ENCODE measurements at regions not wholly inside any gene's neighbourhood (a gene's known extent, or its start where the extent isn't known, plus 50 kb on each side); places are given as distances from the start of the nearest gene placed in this dataset.
"Not testable (repeated sequence)": the region's sequence is repeated elsewhere in the genome, so short reads cannot be mapped to it uniquely, and the experiment has no call there.

GRCh38 chr4:10821826-10822225 is 137.3 kb upstream of the CLNK start:
- Histone ChIP-seq H3K4me3 (no peak overlapping the region), H3K36me3 (no peaks in the 10 kb centered on the region), H3K27me3 (no peaks in the 10 kb centered on the region), H3K9me3 (no peaks in the 10 kb centered on the region)
- DNase-seq: no peak

- H3K27me3 ChIP-seq: no peaks in the 10 kb centered on the region
- no peaks in the 10 kb centered on the region for H3K9me3 ChIP-seq
- H3K4me3 ChIP-seq: no peak overlapping the region
- H3K36me3 ChIP-seq: no peaks in the 10 kb centered on the region
- no peak for DNase-seq
These were observed 132.0 kb upstream of the CLNK start for GRCh38 chr4:10816571-10816970.

DNA sequence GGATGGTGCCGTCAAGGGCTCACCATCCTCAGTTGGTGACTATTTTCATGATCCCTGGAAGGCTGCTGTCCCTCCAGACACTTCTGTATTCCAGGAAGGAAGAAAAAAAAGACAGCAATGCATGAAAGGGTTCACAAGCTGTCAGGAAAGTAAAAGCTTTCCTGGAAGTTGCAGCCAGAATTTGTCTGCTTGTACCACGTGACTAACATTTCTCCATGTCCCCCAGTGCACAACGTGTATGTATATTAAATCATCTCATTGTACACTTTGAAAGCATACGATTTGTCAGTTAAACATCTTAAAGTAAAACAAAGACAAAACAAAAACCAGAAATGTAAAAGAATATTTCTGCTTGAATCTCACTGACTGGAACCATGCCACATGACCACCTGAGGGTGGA is 127.4 kb upstream of the CLNK start:
- no peaks in the 10 kb centered on the region for H3K27me3 ChIP-seq
- H3K4me3 ChIP-seq: no peak overlapping the region
- DNase-seq: no peak
- no peaks in the 10 kb centered on the region for H3K9me3 ChIP-seq
- H3K36me3 ChIP-seq: no peaks in the 10 kb centered on the region

- Histone ChIP-seq H3K4me3 (no peak overlapping the region), H3K36me3 (no peaks in the 10 kb centered on the region), H3K9me3 (no peaks in the 10 kb centered on the region), H3K27me3 (no peaks in the 10 kb centered on the region)
- no peak for DNase-seq
These were observed 125.8 kb upstream of the CLNK start for GRCh38 chr4:10810411-10810810.

- Histone ChIP-seq H3K36me3 (no peaks in the 10 kb centered on the region), H3K27me3 (no peaks in the 10 kb centered on the region), H3K4me3 (no peak overlapping the region), H3K9me3 (no peaks in the 10 kb centered on the region)
- no peak for DNase-seq
These were observed 125.3 kb upstream of the CLNK start for GRCh38 chr4:10809905-10810304.

DNA sequence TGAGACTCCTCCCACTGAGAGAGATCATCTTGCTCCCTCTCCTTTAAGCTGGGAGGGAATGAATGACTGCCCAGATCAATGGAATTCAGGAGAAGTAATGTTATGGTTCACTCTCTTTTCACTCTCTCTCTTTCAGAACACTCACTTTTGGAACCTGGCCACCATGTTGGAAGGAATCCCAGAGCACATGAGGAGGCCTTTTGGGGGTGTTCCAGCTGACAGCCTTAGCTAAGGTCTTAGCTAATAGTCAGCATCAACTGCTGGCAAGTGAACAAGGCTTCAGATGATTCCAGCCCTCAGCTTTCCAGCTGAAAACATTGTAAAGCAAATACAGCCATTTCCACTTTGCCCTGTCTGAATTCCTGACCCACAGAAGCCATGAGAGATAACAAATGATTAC is 124.0 kb upstream of the CLNK start:
- Histone ChIP-seq H3K4me3 (no peak overlapping the region), H3K36me3 (no peaks in the 10 kb centered on the region), H3K27me3 (no peaks in the 10 kb centered on the region), H3K9me3 (no peaks in the 10 kb centered on the region)
- DNase-seq: peak; percentile 87

- Histone ChIP-seq H3K27me3 (no peaks in the 10 kb centered on the region), H3K4me3 (no peak overlapping the region), H3K9me3 (no peaks in the 10 kb centered on the region), H3K36me3 (no peaks in the 10 kb centered on the region)
- no peak for DNase-seq
These were observed 122.5 kb upstream of the CLNK start for GRCh38 chr4:10806953-10807645.

DNA sequence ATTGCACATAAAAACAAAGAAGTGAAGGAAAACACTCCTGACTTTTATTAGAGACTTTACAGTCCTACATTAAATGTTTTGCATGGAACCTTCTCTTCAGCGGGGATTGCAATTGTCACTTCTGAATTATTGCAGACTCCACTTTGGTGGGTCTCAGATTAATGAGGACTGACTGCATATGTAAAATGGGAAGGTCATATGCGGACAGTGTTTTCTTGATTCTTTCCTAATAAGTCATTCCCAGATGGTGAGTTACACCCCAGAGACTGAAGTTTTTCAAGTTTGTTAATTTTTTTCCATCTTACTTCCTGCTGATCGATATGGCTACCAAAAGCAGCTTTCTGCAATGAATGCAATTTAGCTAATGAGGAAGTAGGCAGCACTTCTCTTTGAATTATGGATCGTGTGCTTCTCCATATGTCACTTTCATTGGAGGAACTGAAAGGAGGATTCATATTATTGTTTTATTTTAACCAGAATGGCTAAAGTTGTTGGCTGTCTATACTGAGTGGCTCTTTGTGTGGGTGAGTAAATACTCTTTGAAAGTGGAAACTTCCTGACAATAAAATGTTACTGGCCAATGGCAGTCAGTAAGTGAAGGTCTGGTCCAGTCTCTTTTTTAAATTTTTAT is 119.3 kb upstream of the CLNK start:
- Histone ChIP-seq H3K9me3 (no peaks in the 10 kb centered on the region), H3K36me3 (no peaks in the 10 kb centered on the region), H3K4me3 (no peak overlapping the region), H3K27me3 (no peaks in the 10 kb centered on the region)
- DNase-seq: no peak

DNA sequence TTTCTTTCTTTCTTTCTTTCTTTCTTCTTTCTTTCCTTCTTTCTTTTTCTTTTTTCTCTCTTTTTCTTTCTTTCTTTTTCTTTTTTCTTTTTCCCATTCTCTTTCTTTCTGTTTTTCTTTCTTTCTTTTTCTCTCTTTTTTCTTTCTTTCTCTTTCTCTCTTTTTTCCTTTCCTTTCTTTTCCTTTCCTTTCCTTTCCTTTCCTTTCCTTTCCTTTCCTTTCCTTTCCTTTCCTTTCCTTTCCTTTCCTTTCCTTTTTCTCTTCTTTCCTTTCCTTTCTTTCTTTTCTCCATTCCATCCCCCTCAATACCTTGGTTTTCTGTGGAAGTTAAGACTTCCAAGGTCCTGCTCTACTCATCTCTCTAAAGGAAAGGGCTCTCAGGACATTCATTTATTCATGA is 102.8 kb upstream of the CLNK start:
- H3K9me3 ChIP-seq: no peaks in the 10 kb centered on the region
- H3K4me3 ChIP-seq: no peak overlapping the region
- H3K36me3 ChIP-seq: no peaks in the 10 kb centered on the region
- H3K27me3 ChIP-seq: no peaks in the 10 kb centered on the region
- no peak for DNase-seq

DNA sequence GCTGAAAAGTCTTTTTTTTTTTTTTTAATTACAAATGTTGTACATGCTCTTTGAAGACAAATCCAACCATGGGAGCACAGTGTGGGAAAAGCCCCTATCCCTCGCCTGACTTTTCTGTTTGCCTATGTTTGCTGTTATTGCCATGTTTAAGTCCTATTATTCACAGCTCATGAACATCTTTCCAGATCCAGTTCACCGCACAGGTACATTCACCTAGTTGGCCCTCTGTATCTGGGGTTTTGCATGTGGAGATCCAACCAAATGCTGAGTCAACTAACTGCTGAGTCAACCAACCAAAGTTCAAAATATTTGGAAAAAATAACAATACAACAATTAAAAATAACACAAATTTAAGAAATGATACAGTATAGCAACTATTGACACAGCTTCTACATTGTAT is 100.1 kb upstream of the CLNK start:
- H3K9me3 ChIP-seq: no peaks in the 10 kb centered on the region
- no peak overlapping the region for H3K4me3 ChIP-seq
- no peaks in the 10 kb centered on the region for H3K36me3 ChIP-seq
- H3K27me3 ChIP-seq: no peaks in the 10 kb centered on the region
- DNase-seq: no peak

DNA sequence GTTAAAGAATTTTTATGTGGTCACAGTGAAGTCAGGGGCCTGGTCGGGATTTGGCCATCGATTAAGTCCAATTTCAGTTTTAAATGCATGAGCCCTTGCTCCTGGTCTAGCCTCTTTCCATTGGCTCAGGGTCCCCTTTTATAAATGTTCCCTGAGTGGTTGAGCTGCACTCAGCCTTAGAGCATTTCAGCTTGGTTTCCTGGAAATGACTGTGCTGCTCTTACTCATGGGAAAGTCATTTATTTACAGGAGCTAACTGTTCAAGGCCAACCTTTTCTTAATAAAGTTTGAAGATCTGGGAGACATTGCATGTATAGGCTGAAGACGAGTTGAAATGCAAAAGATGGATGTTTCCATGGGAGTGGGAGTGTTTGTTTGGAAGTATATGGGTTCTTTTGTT is 98.8 kb upstream of the CLNK start:
- H3K9me3 ChIP-seq: no peaks in the 10 kb centered on the region
- no peaks in the 10 kb centered on the region for H3K36me3 ChIP-seq
- peak; percentile 35 for DNase-seq
- no peaks in the 10 kb centered on the region for H3K27me3 ChIP-seq
- H3K4me3 ChIP-seq: no peak overlapping the region

DNA sequence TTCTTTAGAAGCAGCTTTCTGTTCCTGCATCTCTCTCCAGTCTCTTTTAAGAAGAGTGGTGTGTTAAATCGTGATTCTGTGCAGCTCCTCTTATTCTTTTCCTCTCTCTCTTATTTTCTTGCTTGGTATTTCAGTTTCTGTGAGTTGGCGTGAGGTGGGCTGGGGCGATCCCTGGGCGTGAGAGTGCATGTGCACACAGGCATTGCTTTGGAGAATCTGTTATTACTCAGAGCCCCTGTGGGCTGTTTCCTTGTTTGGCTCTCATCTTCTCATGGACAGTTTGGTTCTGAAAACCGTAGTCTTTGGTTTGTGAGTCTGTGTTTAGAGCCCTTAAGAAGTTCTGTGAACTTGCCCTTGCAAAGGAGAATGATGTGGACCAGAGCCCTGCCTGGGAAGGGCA is 97.2 kb upstream of the CLNK start:
- DNase-seq: no peak
- no peaks in the 10 kb centered on the region for H3K36me3 ChIP-seq

GRCh38 chr4:10780803-10781202 is 96.2 kb upstream of the CLNK start:
- DNase-seq, H3K36me3 ChIP-seq, H3K27me3 ChIP-seq, H3K4me3 ChIP-seq, H3K9me3 ChIP-seq: not testable (repeated sequence)

More for the DNA sequence above, 97.2 kb upstream of the CLNK start:
- Histone ChIP-seq H3K27me3 (no peaks in the 10 kb centered on the region), H3K4me3 (no peak overlapping the region), H3K9me3 (no peaks in the 10 kb centered on the region)

DNA sequence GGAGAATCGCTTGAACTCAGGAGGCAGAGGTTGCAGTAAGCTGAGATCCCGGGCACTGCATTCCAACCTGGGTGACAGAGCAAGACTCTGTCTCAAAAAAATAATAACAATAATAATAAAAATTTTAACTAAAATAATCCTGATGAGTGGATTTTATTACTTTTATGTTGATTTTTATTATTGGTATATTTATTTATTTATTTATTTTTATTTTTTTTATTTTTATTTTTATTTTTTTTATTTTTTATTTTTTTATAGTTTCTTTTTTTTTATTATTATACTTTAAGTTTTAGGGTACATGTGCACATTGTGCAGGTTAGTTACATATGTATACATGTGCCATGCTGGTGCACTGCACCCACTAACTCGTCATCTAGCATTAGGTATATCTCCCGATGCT is 90.6 kb upstream of the CLNK start:
- DNase-seq, H3K36me3 ChIP-seq, H3K27me3 ChIP-seq, H3K4me3 ChIP-seq, H3K9me3 ChIP-seq: not testable (repeated sequence)

- H3K27me3 ChIP-seq: no peaks in the 10 kb centered on the region
- H3K9me3 ChIP-seq: no peaks in the 10 kb centered on the region
- no peak for DNase-seq
- H3K4me3 ChIP-seq: no peak overlapping the region
- no peaks in the 10 kb centered on the region for H3K36me3 ChIP-seq
These were observed 89.1 kb upstream of the CLNK start for GRCh38 chr4:10773656-10774055.

- no peaks in the 10 kb centered on the region for H3K27me3 ChIP-seq
- no peak overlapping the region for H3K4me3 ChIP-seq
- no peak for DNase-seq
- H3K9me3 ChIP-seq: no peaks in the 10 kb centered on the region
- no peaks in the 10 kb centered on the region for H3K36me3 ChIP-seq
These were observed 88.4 kb upstream of the CLNK start for GRCh38 chr4:10773010-10773409.

DNA sequence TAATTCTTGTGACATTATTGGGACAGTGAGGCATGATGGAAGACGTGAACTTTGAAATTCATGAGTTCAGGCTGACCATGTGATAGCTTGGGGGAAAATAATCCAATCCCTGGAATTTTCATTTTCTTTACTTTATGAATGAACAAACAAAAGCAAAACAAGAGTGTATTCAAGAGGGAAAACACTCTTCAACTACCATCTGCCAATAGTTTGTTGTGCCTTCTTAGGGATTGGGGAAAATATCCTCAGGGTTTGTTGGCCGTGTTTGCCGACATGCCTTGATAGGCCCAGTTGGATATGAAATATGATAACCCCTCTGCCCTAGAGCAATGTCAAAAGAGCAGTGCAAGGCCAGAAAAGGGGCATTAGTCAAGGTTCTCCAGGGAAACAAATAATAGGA is 80.8 kb upstream of the CLNK start:
- H3K9me3 ChIP-seq: no peaks in the 10 kb centered on the region

GRCh38 chr4:10762561-10762960 is 78.0 kb upstream of the CLNK start:
- DNase-seq: peak; percentile 90
- no peak overlapping the region for H3K4me3 ChIP-seq
- no peaks in the 10 kb centered on the region for H3K27me3 ChIP-seq
- no peaks in the 10 kb centered on the region for H3K9me3 ChIP-seq
- H3K36me3 ChIP-seq: no peaks in the 10 kb centered on the region

More for the DNA sequence above, 80.8 kb upstream of the CLNK start:
- Histone ChIP-seq H3K27me3 (no peaks in the 10 kb centered on the region), H3K36me3 (no peaks in the 10 kb centered on the region), H3K4me3 (no peak overlapping the region)
- no peak for DNase-seq
